Peyer's patch (tissue), 4 donors: ENCODE measurements at regions not wholly inside any gene's neighbourhood (a gene's known extent, or its start where the extent isn't known, plus 50 kb on each side); places are given as distances from the start of the nearest gene placed in this dataset.

Source experiments
- CTCF ChIP-seq, 6 experiments: fragments of 450-650 bp in 4 of 6; fragments of 200-600 bp in 2 of 6; sonication (generic) in 1 of 6; IDR thresholded peaks; one replicate each; pipeline ENCODE4 v1.5.1; 2017 to 2019; ENCODE audit warnings: antibody characterized with exemption in 6 of 6, mild to moderate bottlenecking in 3 of 6, moderate library complexity in 1 of 6
- POLR2A ChIP-seq, 2 donors: fragments of 450-650 bp; IDR thresholded peaks; one replicate each; pipeline ENCODE4 v1.5.1; 2017; ENCODE audit warnings: antibody characterized with exemption in 2 of 2, mild to moderate bottlenecking in 2 of 2, moderate library complexity in 2 of 2

DNA sequence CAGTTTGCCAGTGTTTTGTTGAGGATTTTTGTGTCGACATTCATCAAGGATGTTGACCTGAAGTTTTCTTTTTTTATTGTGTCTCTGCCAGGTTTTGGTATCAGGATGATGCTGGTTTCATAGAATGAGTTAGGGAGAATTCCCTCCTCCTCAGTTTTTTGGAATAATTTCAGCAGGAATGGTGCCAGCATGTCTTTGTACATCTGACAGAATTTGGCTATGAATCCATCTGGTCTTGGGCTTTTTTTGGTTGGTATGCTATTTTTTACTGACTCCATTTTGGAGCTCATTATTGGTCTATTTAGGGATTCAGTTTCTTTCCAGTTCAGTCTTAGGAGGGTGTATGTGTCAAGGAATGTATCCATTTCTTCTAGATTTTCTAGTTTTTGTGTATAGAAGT, 320.0 kb upstream of the PPP2R3A start:
- no peak for TF ChIP-seq CTCF (IDR thresholded peaks at IDR 0.05)
- TF ChIP-seq POLR2A (IDR thresholded peaks at IDR 0.05) = no peak
